Cardiac fibroblast (primary cell): ENCODE measurements at regions not wholly inside any gene's neighbourhood (a gene's known extent, or its start where the extent isn't known, plus 50 kb on each side); places are given as distances from the start of the nearest gene placed in this dataset.

Experiments
- DNase-seq, 2 donors: peaks; one replicate each; pipeline versions ENCODE4 v3.0.0 to v3.0.0-alpha.2; 2010; ENCODE audit warnings: low read depth in 2 of 2
- H3K4me3 ChIP-seq, 2 donors: replicated peaks in 1 of 2; 1 replicate in 1 of 2; 2 replicates in 1 of 2; pipeline ENCODE4 v1.5.1; 2011; ENCODE audit warnings: low read depth in 2 of 2, low read length in 2 of 2, mild to moderate bottlenecking in 2 of 2, moderate library complexity in 1 of 2
- TF ChIP-seq, protein P1 (sequence below): IDR thresholded peaks from one replicate; pipeline ENCODE4 v1.5.1; 2011; ENCODE audit warnings: low read depth, mild to moderate bottlenecking, low read length, inconsistent platforms

- TF ChIP-seq, protein P1, sequence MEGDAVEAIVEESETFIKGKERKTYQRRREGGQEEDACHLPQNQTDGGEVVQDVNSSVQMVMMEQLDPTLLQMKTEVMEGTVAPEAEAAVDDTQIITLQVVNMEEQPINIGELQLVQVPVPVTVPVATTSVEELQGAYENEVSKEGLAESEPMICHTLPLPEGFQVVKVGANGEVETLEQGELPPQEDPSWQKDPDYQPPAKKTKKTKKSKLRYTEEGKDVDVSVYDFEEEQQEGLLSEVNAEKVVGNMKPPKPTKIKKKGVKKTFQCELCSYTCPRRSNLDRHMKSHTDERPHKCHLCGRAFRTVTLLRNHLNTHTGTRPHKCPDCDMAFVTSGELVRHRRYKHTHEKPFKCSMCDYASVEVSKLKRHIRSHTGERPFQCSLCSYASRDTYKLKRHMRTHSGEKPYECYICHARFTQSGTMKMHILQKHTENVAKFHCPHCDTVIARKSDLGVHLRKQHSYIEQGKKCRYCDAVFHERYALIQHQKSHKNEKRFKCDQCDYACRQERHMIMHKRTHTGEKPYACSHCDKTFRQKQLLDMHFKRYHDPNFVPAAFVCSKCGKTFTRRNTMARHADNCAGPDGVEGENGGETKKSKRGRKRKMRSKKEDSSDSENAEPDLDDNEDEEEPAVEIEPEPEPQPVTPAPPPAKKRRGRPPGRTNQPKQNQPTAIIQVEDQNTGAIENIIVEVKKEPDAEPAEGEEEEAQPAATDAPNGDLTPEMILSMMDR, result no peak
- H3K4me3 ChIP-seq, result no peak overlapping the region
- DNase-seq, result no peak
Measured at GRCh38 chr1:221381910-221382623, 359.8 kb downstream of the DUSP10 start.

GRCh38 chr1:221392453-221392852 is 349.4 kb downstream of the DUSP10 start:
- no peak overlapping the region for H3K4me3 ChIP-seq

DNA sequence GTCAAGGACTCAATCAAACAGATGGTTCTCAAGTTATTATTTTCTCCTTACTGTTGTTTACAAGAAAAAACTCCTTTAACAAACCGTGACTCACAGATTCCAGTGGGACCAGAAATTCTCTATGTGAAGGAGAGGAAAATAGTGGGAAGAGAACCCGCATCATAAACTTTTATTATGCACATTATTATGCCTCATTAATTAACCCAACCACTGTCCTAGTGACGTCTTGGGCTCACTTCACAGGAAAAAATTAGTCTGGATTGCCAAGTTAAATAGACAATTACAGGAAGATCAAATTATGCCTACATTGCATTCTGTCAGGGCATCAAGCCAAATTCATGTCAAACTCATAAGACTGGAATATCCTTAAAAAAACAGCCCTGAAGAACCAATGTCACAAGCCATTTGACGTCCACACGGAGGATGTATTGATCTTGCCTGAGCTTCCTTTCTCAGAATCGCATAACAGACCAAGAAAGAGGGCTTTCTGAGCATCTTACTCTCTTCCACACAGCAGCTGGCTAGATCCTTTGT is 347.8 kb downstream of the DUSP10 start:
- TF ChIP-seq, protein P1, result no peak
- no peak overlapping the region for H3K4me3 ChIP-seq
- DNase-seq, result peak; percentile 65 to 83

More at GRCh38 chr1:221392453-221392852, 349.4 kb downstream of the DUSP10 start:
- peak; percentile 87 to 92 for DNase-seq
- TF ChIP-seq, protein P1, result no peak

GRCh38 chr1:221396526-221396925 is 345.4 kb downstream of the DUSP10 start:
- TF ChIP-seq, protein P1, result no peak
- H3K4me3 ChIP-seq, result no peak overlapping the region
- no peak for DNase-seq

DNA sequence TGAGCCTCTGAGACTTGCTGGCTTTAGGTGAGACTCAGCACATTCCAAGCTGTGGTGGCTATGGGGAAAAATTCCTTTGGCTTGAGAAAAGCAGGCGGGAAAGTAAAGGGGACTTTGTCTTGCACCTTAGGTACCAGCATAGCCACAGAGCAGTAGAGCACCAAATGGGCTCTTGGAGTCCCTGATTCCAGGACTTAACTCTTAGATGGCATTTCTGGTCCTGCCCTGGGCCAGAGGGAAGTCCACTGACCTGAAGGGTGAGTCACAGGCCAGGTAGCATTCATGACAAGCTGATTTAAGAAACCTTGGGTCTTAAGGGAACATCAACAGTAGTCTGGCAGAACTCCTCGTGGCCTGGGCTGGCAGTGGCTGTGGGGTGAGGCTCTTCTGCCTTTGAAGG is 344.7 kb downstream of the DUSP10 start:
- TF ChIP-seq, protein P1, result no peak
- no peak overlapping the region for H3K4me3 ChIP-seq
- DNase-seq, result no peak

DNA sequence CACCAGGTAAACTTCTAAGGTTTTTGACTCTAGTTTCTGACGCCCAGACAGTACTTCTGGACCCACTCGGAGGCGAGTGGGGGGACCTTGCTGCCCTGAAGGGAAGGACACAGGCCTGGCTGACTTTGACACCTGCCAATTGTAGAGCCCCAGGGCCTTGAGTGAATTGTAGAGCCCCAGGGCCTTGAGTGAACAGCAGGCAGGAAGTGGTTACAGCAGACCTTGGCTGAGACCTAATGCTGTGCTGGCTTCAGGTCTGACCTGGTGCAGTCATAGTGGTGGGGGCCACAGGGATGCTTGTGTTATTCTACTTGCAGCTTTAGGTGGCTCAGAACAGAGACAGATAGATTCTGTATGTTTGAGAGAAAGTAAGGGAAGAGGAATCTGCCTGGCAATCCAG is 344.3 kb downstream of the DUSP10 start:
- no peak overlapping the region for H3K4me3 ChIP-seq
- DNase-seq, result no peak
- TF ChIP-seq, protein P1, result no peak

GRCh38 chr1:221405146-221405545 is 336.7 kb downstream of the DUSP10 start:
- TF ChIP-seq, protein P1, result no peak
- no peak overlapping the region for H3K4me3 ChIP-seq
- no peak for DNase-seq
